K562 (cell line): ENCODE measurements at regions not wholly inside any gene's neighbourhood (a gene's known extent, or its start where the extent isn't known, plus 50 kb on each side); places are given as distances from the start of the nearest gene placed in this dataset.

ENCODE experiments used
- CBX2 ChIP-seq: fragments of 200-600 bp; sonication (generic); IDR thresholded peaks from one replicate; pipeline ENCODE4 v1.6.1; 2012; ENCODE audit warnings: mild to moderate bottlenecking, low read length, inconsistent platforms; ENCODE audit not compliant: insufficient read depth, poor library complexity, severe bottlenecking
- GTF2B ChIP-seq: IDR thresholded peaks from 2 replicates; pipeline ENCODE4 v1.6.1; 2011; ENCODE audit not compliant: insufficient read length; ENCODE audit errors: extremely low read depth
- MECOM ChIP-seq: fragments of 250-450 bp; sonication (Bioruptor Pico); IDR thresholded peaks from 2 replicates; pipeline ENCODE4 v1.8.0; 2022; ENCODE audit warnings: inconsistent platforms
- PREB ChIP-seq: sonication (generic); formaldehyde crosslinking; IDR thresholded peaks from 2 replicates; pipeline ENCODE4 v1.8.1; 2023; ENCODE audit warnings: mild to moderate bottlenecking, missing genetic modification reagents
- TSHZ1 ChIP-seq: fragments of 250-450 bp; sonication (Bioruptor Pico); IDR thresholded peaks from 2 replicates; pipeline ENCODE4 v1.4.0; 2020; ENCODE audit warnings: mild to moderate bottlenecking, moderate library complexity
- ZNF24 ChIP-seq: fragments of 450-650 bp; IDR thresholded peaks from 2 replicates; pipeline ENCODE4 v1.6.1; 2016
- ZNF274 ChIP-seq: IDR thresholded peaks from 2 replicates; pipeline ENCODE4 v1.6.1; 2011; ENCODE audit warnings: low read depth, mild to moderate bottlenecking, low read length, moderate library complexity, borderline replicate concordance

GRCh38 chr17:52546990-52547389 is 388.5 kb upstream of the CA10 start (continued):
- TF ChIP-seq TSHZ1 (CRISPR knock-in tag): no peak
- TF ChIP-seq MECOM (CRISPR knock-in tag): no peak
- no peak for TF ChIP-seq GTF2B
- TF ChIP-seq ZNF274: no peak
- TF ChIP-seq CBX2: no peak
- TF ChIP-seq ZNF24: no peak
- TF ChIP-seq PREB (CRISPR knock-in tag): no peak
- TF ChIP-seq, all 486 proteins: peak for 0
